GM18870 (cell line): ENCODE measurements at regions not wholly inside any gene's neighbourhood (a gene's known extent, or its start where the extent isn't known, plus 50 kb on each side); places are given as distances from the start of the nearest gene placed in this dataset.
"Not testable (repeated sequence)": the region's sequence is repeated elsewhere in the genome, so short reads cannot be mapped to it uniquely, and the experiment has no call there.

Source experiments
- ATAC-seq: cut with Tn5 transposase; IDR thresholded peaks from one replicate; pipeline ENCODE4 v1.9.1; 2021; ENCODE audit warnings: moderate library complexity; ENCODE audit not compliant: unreplicated experiment

- no peak for ATAC-seq
These were observed 93.1 kb upstream of the HIF1A start for GRCh38 chr14:61602003-61602732.

DNA sequence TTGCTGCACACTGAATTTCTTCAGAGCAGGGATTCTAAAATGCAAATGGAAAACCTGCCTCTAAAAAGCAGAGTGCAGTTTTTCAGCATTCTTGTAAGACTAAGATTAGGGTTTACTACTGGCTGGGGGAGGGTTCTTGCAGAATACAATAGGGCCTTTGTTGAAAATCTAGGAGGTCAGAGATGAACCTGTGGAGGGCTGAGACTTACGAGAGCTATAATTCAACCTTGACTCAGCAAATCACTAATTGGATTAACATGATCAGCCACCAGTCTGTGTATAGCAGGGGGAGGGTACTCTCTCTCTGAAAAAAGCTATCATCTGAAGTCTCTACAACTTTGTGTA, 92.6 kb upstream of the HIF1A start:
- ATAC-seq, result no peak

GRCh38 chr14:61603736-61604135, 91.6 kb upstream of the HIF1A start:
- ATAC-seq, result no peak

- no peak for ATAC-seq
These were observed 87.6 kb upstream of the HIF1A start for GRCh38 chr14:61607570-61608244.

DNA sequence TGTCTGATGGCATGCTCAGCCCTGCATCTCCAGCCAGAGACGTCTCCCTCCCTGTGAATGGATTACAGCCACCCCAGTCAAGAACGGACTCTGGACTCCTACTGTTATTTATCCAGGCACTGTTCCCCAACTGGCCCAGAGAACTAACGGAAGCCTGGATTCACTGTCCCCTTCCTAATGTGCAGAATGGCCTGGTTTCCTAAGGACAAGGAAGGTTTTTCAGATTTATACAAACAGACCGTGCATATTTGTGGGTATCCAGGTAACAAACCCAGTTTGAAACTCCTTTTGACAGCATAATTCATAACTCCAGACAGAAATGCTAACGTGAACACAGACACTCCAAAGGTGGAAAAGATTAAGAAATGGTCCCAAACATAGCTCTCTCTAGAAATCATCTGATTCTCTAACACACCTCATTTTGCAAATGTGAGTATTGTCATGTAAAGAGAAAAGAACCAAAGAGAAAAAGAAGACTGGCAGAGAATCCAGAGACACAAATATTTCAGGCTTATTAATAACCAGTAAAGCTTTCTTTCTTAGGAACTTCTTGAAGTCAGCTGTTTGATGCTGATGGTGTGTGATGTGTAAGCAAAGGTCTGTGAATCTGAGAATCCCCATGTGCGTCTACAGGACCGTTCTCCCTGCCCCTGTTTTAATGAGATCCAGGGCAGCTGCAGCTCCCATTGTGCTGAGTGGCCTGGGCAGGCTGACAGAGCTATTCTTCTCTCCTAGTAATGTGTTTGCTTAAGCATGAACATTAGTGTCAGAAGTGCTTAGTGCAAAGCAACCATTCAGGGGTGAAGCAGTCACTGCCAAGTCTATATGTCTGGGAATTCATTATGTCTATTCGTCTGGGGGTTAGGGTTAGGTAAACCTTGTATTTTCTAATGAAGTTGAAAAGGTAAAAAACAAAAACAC, 86.8 kb upstream of the HIF1A start:
- ATAC-seq, result no peak

DNA sequence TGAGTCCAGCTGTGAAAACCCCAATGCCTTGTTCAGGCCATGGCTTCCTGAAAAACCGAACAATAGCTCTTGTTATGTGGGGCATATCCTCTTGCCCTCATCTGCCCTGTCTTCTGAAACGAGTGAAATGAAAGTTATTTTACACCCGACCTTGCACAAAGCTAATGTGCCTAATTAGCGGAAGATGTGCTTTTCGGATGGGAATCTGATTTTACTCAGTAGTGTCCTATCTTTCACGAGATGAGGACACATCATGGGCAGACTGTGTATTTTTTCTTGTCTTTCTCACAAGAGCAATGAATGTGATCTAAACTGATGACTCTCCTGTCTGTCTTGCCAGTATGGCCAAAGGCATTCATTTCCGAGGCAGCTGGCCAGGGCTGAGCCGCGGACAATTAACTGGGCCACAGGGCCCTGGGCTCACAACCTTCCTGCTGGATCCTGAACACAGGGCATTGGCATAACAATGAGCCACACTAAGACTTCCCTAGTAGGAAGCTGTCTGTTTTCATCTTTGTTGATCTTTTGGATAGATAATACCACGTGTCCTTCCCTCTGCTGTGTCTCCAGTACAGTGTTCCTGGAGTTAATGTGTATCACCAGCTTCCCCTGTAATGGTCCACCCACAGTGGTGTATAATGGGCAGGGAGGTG, 86.0 kb upstream of the HIF1A start:
- no peak for ATAC-seq

GRCh38 chr14:61609884-61610283, 85.4 kb upstream of the HIF1A start:
- ATAC-seq, result no peak

- no peak for ATAC-seq
These were observed 84.4 kb upstream of the HIF1A start for GRCh38 chr14:61610900-61611299.

DNA sequence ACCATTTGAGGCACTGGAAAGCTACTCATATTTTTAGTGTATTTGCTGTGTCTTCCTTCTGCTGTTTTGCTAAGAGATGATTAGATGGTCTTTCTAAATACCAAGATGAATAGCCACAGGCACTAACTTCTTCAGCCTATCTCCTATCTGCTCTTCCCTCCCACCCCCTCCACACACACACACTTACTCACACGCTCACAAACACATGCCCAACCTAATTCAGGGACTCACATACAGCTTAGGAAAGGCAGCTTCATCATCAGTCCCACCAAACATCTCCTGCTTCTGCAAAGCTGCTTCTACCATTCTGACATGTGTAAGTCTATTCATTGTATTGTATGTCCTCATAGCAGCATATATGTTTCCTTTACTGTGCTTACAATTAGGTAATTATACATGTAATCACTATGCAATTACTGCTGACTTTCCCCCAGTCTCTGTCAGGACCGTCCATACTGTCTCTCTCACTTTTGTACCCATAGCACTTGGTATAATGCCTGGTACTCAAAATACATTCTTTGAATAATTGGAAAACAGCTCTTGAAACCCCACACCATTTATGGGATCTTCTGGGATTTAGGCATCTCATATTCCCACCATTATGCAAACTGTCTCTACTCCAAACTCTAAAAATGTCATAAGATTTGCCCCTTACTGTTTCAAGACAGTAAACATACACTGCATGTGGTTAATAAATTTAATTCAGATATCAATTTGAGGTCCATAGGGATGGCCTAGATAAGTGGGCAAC, 83.3 kb upstream of the HIF1A start:
- ATAC-seq, result no peak

- not testable (repeated sequence) for ATAC-seq
These were observed 82.3 kb upstream of the HIF1A start for GRCh38 chr14:61613006-61613405.

DNA sequence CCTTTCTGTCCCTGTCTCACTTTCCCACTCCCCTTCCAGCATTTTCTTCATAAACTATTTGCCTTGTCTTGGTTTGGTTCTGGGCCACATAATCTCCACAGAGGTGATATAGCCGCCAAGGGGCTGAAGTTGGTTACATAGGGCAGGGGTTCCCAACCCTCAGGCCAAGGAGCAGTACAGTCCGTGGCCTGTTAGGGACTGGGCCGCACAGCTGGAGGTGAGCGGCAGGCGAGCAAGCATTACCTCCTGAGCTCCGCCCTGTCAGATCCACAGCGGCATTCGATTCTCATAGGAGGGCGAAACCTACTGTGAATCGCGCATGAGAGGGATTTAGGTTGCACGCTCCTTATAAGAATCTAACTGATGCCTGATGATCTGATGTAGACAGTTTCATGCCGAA, 80.6 kb upstream of the HIF1A start:
- ATAC-seq, result no peak

DNA sequence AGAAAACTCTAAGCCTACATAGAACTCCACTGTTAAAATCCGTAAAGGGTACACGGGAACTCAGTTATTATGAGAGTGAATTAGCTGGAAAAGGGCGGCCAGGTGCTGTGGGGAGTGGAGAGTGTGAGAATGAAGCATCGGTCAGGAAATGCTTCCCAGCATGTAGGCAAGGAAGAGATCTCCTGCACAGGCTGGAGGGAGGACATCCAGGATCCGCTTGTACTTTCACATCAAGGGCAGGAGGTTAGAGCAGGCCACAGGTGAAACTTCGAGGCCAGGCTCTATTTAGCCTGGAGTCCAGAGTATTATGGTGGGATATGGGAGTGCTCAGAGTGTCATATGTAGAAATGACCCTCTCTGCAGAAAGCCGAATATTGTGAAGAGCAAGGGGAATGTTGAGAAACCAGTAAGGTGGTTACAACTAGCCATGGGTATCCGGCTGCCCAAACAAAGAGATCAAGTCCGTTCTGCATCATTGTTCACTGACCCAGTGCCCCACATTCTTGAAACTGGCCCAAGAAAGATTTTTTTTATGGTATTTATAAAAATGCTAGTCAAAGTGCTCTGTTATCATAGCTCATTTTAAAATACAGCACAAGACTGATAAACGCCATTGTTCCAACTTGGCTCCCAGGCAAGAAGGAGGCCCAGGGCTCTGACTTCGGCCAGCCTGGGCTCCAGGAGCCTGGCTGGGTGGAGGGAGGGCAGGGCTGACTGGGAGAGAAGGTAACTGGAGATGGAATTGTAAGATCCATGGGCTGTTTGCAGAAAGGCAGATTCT, 79.4 kb upstream of the HIF1A start:
- ATAC-seq, result no peak

DNA sequence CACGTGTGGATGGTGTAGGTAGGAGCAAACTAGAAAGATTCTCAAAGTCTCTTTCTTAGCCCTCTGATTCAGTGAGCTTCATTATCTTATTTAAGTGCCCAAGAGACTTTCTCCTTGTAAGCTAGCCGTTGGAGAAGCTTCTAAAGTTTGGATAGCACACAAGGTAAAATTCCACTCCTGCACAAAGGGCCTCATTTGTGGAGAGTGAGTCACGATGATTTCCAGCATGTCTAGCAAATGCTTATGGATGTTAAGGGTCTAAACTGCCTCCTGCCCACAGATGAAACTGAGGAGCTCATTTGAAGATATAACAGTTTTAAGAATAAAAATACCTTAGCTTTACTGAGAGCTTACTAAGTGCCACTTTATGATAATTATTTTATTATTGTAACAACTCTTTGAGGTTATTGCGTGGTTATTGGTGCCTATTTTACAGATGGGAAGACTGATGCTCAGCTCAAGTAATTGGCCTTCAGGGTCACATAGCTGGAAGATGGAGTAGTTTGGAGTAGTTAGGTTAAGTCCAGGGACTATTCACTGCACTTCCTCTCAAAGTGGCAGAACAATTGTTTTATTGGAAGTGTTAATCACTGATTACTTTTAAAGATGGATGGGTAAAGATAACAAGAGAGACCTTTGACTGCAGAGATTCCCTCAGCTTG, 78.7 kb upstream of the HIF1A start:
- no peak for ATAC-seq

- ATAC-seq, result no peak
These were observed 76.9 kb upstream of the HIF1A start for GRCh38 chr14:61618448-61618847.

DNA sequence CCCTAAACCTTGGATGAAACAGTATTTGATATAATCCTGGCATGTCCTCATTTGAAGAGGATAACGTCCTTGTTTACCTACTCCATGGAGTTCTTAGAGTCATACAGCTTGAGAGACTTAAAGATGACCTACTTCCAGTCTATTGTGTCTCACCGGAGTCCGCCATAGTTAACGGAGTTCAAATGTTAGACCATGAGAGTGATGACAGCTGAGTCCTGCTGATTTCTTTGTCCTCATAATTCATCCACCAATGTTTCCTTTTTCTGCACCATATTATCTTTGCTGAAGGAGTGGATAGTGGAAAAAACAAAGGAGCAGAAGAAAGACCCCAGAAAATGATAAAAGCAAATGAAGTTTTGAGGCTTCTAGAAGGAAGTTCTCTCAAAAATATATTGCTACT, 75.8 kb upstream of the HIF1A start:
- no peak for ATAC-seq

DNA sequence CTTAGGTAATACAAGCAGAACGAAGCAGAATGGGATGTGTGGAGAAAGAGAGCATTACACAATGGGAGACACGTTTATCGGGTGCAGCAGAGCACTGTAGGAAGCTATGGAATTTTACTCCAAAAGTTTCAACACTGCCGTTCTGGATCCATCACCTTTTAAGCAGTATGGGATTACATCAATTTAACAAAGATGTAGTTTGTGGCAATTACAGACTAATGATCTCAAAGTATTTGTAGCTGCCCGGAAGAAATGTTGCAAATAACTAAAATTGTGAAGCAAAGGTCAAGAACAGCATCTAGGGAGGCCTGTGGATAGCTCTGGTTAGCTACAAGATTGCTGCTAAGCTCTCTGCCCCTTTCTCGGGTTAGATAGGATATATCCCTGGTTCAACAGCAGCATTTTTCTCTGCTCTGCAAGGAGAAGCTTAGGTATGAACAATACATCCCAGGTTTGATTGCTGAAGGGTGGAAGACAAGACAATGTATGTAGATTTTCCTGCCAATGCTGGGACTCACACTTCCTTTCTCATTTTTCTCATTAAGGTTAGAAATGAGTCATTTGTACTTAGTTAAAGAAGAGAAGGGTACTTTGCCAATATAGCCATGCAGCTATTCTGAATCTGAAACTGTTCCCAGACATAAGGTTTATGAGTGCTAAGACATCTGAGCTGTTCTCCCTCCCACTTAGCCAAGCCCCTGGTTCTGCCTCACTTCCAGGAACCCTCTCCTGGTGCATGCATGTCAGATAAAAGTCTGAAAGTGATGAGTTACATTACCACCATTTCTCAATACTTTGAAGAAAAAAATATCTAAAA, 75.0 kb upstream of the HIF1A start:
- ATAC-seq, result peak; percentile 89

DNA sequence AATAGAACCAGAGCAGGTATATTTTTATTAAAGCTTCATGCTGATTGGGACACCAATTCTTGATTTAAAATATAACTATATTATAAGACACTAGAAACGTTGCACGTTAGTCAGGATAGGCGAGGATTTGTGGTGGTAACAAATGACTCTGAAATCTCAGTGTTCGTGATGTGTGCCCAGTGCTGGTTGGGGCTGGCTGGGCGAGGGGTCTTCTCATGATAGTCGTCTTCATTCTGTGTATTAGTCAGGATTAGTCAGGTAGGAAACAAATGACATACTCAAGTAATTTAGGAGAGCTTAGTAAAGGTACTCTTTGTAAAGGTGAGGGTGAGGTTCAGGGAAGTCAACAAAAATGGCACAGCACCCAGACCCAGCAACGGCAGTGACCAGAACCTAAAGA, 73.9 kb upstream of the HIF1A start:
- no peak for ATAC-seq

DNA sequence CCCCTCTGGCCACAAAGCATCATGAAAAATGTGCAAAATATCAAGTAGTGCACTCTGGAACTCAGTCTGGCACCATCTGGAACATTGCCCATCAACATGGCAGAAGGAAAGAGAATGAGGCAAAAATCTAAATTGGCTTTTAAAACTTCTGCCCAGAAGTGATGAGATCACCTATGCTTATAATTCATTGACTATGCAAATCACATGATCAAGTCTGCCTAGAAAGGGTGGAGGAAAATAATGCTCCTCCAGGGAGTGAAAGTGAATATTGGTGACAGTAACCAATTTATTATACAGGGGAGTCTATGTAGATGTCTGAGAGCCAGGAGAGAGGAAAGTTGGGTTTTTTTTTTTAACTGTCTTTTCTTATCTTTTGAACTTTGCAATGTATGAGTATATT, 73.3 kb upstream of the HIF1A start:
- no peak for ATAC-seq
